DND-41 (cell line): ENCODE measurements at regions not wholly inside any gene's neighbourhood (a gene's known extent, or its start where the extent isn't known, plus 50 kb on each side); places are given as distances from the start of the nearest gene placed in this dataset.

Experiments
- CTCF ChIP-seq: IDR thresholded peaks from 2 replicates; pipeline ENCODE4 v1.5.1; 2012; ENCODE audit warnings: borderline replicate concordance, low read length, moderate library complexity, mild to moderate bottlenecking; ENCODE audit not compliant: poor library complexity, severe bottlenecking; ENCODE audit errors: extremely low read depth
- EZH2 ChIP-seq: IDR thresholded peaks from 3 replicates; pipeline ENCODE4 v1.6.1; 2012; ENCODE audit warnings: borderline replicate concordance, low read depth, mild to moderate bottlenecking, moderate library complexity, low read length, inconsistent platforms; ENCODE audit not compliant: severe bottlenecking

- TF ChIP-seq CTCF (no peak), EZH2 (no peak)
These were observed 262.6 kb upstream of the SYT4 start for GRCh38 chr18:43539862-43540261.
